Choroid plexus epithelial cell (primary cell): ENCODE measurements at regions not wholly inside any gene's neighbourhood (a gene's known extent, or its start where the extent isn't known, plus 50 kb on each side); places are given as distances from the start of the nearest gene placed in this dataset.

ENCODE experiments used
- DNase-seq: peaks from one replicate; pipeline ENCODE4 v3.0.0-alpha.2; 2010; ENCODE audit warnings: low read depth
- H3K4me3 ChIP-seq: 2 replicates; pipeline ENCODE4 v1.5.1; 2011; ENCODE audit warnings: low read depth, mild to moderate bottlenecking, control low read depth, low read length, moderate library complexity
- CTCF ChIP-seq: conservative IDR thresholded peaks from 2 replicates; pipeline ENCODE4 v1.5.1; 2011; ENCODE audit warnings: low read depth, mild to moderate bottlenecking, control low read depth, inconsistent platforms, low read length, moderate library complexity

- no peak for TF ChIP-seq CTCF
- no peak for DNase-seq
- H3K4me3 ChIP-seq = no peak overlapping the region
These were observed 350.0 kb downstream of the GLRX3 start for GRCh38 chr10:130485958-130486895.

GRCh38 chr10:130486906-130487305 is 350.7 kb downstream of the GLRX3 start:
- TF ChIP-seq CTCF = no peak
- DNase-seq = no peak
- H3K4me3 ChIP-seq = no peak overlapping the region

GRCh38 chr10:130487566-130487965 is 351.4 kb downstream of the GLRX3 start:
- H3K4me3 ChIP-seq = no peak overlapping the region
- no peak for DNase-seq
- no peak for TF ChIP-seq CTCF

GRCh38 chr10:130489891-130490290 is 353.7 kb downstream of the GLRX3 start:
- no peak for TF ChIP-seq CTCF
- H3K4me3 ChIP-seq = no peak overlapping the region
- no peak for DNase-seq

GRCh38 chr10:130491011-130491692 is 355.0 kb downstream of the GLRX3 start:
- no peak for TF ChIP-seq CTCF
- DNase-seq = no peak
- no peak overlapping the region for H3K4me3 ChIP-seq

GRCh38 chr10:130491693-130492050 is 355.5 kb downstream of the GLRX3 start:
- TF ChIP-seq CTCF = no peak
- H3K4me3 ChIP-seq = no peak overlapping the region
- no peak for DNase-seq
